ENCODE measurements at regions not wholly inside any gene's neighbourhood (a gene's known extent, or its start where the extent isn't known, plus 50 kb on each side); places are given as distances from the start of the nearest gene placed in this dataset.
A peak's percentile ranks its signal among the peaks of the same experiment; 100 is the strongest.

- no peak for TF ChIP-seq CTCF (IDR thresholded peaks at IDR 0.05)
- H3K4me3 ChIP-seq (ENCODE audit: low read depth in 1 of 2, low read length in 1 of 2): no peak overlapping the region
- H3K27me3 ChIP-seq: peaks cover 27% of the 10 kb centered on the region
- H3K9me3 ChIP-seq: no peaks in the 10 kb centered on the region
- no peak overlapping the region for H3K27ac ChIP-seq
- H3K36me3 ChIP-seq: no peaks in the 10 kb centered on the region
- H3K4me1 ChIP-seq (ENCODE audit: control insufficient read depth in 1 of 2, insufficient read depth in 1 of 2, low read depth in 1 of 2, low read length in 1 of 2): peaks cover 45 to 46% of the 10 kb centered on the region in 2 experiments
These were observed 117.0 kb downstream of the METRNL start for GRCh38 chr17:83196366-83196765.

GRCh38 chr17:83196973-83197880 is 117.8 kb downstream of the METRNL start:
- H3K4me3 ChIP-seq (ENCODE audit: low read depth in 1 of 2, low read length in 1 of 2): no peak overlapping the region
- no peak for TF ChIP-seq CTCF (IDR thresholded peaks at IDR 0.05)
- peaks cover 54% of the 10 kb centered on the region in 2 experiments for H3K4me1 ChIP-seq (ENCODE audit: control insufficient read depth in 1 of 2, insufficient read depth in 1 of 2, low read depth in 1 of 2, low read length in 1 of 2)
- H3K9me3 ChIP-seq: no peaks in the 10 kb centered on the region
- peaks cover 27% of the 10 kb centered on the region for H3K27me3 ChIP-seq
- H3K36me3 ChIP-seq: no peaks in the 10 kb centered on the region
- H3K27ac ChIP-seq: no peak overlapping the region

- Histone ChIP-seq H3K4me3 (ENCODE audit: low read depth in 1 of 2, low read length in 1 of 2) (peak overlapping the region; percentile 57 to 58), H3K27ac (peak overlapping the region; percentile 93), H3K9me3 (no peaks in the 10 kb centered on the region), H3K4me1 (ENCODE audit: control insufficient read depth in 1 of 2, insufficient read depth in 1 of 2, low read depth in 1 of 2, low read length in 1 of 2) (peaks cover 64 to 65% of the 10 kb centered on the region in 2 experiments), H3K27me3 (peaks cover 24% of the 10 kb centered on the region), H3K36me3 (no peaks in the 10 kb centered on the region)
- no peak for TF ChIP-seq CTCF (IDR thresholded peaks at IDR 0.05)
These were observed 119.2 kb downstream of the METRNL start for GRCh38 chr17:83198366-83199341.

GRCh38 chr17:83199500-83200201 is 120.2 kb downstream of the METRNL start:
- Histone ChIP-seq H3K4me3 (ENCODE audit: low read depth in 1 of 2, low read length in 1 of 2) (peak overlapping the region; percentile 57 to 58), H3K4me1 (ENCODE audit: control insufficient read depth in 1 of 2, insufficient read depth in 1 of 2, low read depth in 1 of 2, low read length in 1 of 2) (peaks cover 65 to 66% of the 10 kb centered on the region in 2 experiments), H3K9me3 (no peaks in the 10 kb centered on the region), H3K36me3 (no peaks in the 10 kb centered on the region), H3K27me3 (peaks cover 14% of the 10 kb centered on the region), H3K27ac (peak overlapping the region; percentile 93)
- TF ChIP-seq CTCF (IDR thresholded peaks at IDR 0.05): peak; percentile 26

GRCh38 chr17:83200231-83200699 is 120.9 kb downstream of the METRNL start:
- Histone ChIP-seq H3K9me3 (no peaks in the 10 kb centered on the region), H3K36me3 (no peaks in the 10 kb centered on the region), H3K4me1 (ENCODE audit: control insufficient read depth in 1 of 2, insufficient read depth in 1 of 2, low read depth in 1 of 2, low read length in 1 of 2) (peaks cover 65 to 66% of the 10 kb centered on the region in 2 experiments), H3K27ac (peak overlapping the region; percentile 93), H3K4me3 (ENCODE audit: low read depth in 1 of 2, low read length in 1 of 2) (peak overlapping the region; percentile 57 to 58), H3K27me3 (peaks cover 8% of the 10 kb centered on the region)
- TF ChIP-seq CTCF (IDR thresholded peaks at IDR 0.05): peak; percentile 21
